NB4 (cell line): ENCODE measurements at regions not wholly inside any gene's neighbourhood (a gene's known extent, or its start where the extent isn't known, plus 50 kb on each side); places are given as distances from the start of the nearest gene placed in this dataset.
A peak's percentile ranks its signal among the peaks of the same experiment; 100 is the strongest.
"Not testable (repeated sequence)": the region's sequence is repeated elsewhere in the genome, so short reads cannot be mapped to it uniquely, and the experiment has no call there.

ENCODE experiments used
- DNase-seq: peaks from one replicate; pipeline ENCODE4 v3.0.0; 2010; ENCODE audit warnings: low read depth
- H3K4me3 ChIP-seq: one replicate; pipeline ENCODE4 v1.5.1; 2011; ENCODE audit warnings: mild to moderate bottlenecking, low read depth, low read length, moderate library complexity
- MYC ChIP-seq: IDR thresholded peaks from 2 replicates; pipeline ENCODE4 v1.6.1; 2011; ENCODE audit warnings: low read depth, low read length
- POLR2A ChIP-seq: IDR thresholded peaks from 2 replicates; pipeline ENCODE4 v1.6.1; 2011; ENCODE audit warnings: mild to moderate bottlenecking; ENCODE audit not compliant: insufficient read length; ENCODE audit errors: extremely low read depth
- TF ChIP-seq, protein P1 (sequence below): IDR thresholded peaks from one replicate; pipeline ENCODE4 v1.5.1; 2012; ENCODE audit warnings: low read depth, low read length
- TF ChIP-seq, protein P2 (sequence below): IDR thresholded peaks from 2 replicates; pipeline ENCODE4 v1.6.1; 2011; ENCODE audit warnings: low read depth, low read length

DNA sequence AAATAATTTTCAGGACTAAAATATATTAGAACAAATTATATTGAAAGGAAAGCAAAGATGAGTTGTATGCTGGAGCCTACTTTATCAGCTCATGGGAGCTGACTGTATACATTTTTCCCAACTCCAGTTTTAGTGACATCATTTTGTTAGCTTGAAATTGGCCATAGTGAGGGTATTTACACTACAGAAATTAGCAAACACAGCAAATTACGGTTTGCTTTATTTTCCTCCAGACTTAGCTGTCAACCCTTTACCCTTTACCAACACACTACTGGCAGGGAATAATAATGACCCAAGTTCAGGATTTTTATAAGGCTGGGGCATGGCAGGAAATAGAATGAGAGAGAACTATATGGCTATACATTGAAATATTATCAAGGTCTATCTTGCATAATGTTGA lies 120.3 kb upstream of the PRSS1 start:
- no peak for DNase-seq
- no peak overlapping the region for H3K4me3 ChIP-seq
- TF ChIP-seq, protein P1, sequence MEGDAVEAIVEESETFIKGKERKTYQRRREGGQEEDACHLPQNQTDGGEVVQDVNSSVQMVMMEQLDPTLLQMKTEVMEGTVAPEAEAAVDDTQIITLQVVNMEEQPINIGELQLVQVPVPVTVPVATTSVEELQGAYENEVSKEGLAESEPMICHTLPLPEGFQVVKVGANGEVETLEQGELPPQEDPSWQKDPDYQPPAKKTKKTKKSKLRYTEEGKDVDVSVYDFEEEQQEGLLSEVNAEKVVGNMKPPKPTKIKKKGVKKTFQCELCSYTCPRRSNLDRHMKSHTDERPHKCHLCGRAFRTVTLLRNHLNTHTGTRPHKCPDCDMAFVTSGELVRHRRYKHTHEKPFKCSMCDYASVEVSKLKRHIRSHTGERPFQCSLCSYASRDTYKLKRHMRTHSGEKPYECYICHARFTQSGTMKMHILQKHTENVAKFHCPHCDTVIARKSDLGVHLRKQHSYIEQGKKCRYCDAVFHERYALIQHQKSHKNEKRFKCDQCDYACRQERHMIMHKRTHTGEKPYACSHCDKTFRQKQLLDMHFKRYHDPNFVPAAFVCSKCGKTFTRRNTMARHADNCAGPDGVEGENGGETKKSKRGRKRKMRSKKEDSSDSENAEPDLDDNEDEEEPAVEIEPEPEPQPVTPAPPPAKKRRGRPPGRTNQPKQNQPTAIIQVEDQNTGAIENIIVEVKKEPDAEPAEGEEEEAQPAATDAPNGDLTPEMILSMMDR = no peak
- TF ChIP-seq MYC (no peak), POLR2A (no peak)
- TF ChIP-seq, protein P2, sequence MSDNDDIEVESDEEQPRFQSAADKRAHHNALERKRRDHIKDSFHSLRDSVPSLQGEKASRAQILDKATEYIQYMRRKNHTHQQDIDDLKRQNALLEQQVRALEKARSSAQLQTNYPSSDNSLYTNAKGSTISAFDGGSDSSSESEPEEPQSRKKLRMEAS = no peak

DNA sequence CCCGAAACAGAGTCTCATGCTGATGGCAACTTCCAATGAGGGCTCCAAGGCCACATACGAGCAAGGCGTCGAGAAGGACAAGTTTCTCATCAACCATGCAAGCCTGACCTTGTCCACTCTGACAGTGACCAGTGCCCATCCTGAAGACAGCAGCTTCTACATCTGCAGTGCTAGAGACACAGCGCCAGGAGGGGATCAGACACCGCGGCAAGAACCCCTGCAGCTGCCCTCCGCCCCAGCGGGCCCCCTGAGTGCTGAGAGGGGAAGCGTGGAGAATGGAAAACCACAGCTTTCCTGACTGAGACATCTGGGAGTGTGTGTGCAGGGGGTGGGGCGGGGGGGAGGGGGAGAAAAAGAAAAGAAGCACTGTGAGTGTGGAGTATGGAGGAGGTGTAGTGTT lies 122.0 kb upstream of the PRSS1 start:
- DNase-seq, H3K4me3 ChIP-seq: not testable (repeated sequence)

DNA sequence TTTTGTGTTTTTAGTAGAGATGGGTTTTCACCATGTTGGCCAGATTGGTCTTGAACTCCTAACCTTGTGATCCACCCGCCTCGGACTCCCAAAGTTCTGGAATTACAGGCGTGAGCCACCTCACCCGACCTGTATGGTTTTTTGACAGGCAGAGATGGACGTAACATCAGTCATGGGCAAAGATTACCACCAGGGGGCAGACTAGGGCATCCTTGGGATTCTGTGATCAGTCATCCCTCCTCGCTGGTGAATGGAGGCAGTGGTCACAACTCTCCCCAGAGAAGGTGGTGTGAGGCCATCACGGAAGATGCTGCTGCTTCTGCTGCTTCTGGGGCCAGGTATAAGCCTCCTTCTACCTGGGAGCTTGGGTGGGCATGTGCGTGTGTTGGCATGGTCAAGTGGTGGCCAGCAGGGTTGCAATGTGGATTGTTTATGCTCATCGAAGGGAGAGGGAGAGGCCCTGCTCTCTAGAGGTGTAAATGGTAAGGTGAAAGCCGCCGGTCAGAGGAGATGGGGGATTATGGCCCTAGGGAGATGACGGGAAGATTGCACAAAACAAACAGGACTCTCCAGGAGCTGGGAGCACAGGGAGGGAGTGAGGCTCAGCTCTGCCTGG lies 122.7 kb upstream of the PRSS1 start:
- TF ChIP-seq POLR2A (no peak), MYC (no peak)
- TF ChIP-seq, protein P2 = no peak
- TF ChIP-seq, protein P1 = peak; percentile 84
- H3K4me3 ChIP-seq = no peak overlapping the region
- DNase-seq = peak; percentile 65

GRCh38 chr7:142625216-142625615 lies 124.1 kb upstream of the PRSS1 start:
- DNase-seq, H3K4me3 ChIP-seq: not testable (repeated sequence)

- no peak for DNase-seq
- no peak for TF ChIP-seq POLR2A
- TF ChIP-seq, protein P1 = no peak
- no peak for TF ChIP-seq MYC
- TF ChIP-seq, protein P2 = no peak
- H3K4me3 ChIP-seq = no peak overlapping the region
These were observed 128.9 kb upstream of the PRSS1 start for GRCh38 chr7:142620402-142620801.

- H3K4me3 ChIP-seq = no peak overlapping the region
- DNase-seq = no peak
- TF ChIP-seq MYC (no peak), POLR2A (no peak)
- TF ChIP-seq, protein P1 = no peak
- TF ChIP-seq, protein P2 = no peak
These were observed 130.5 kb upstream of the PRSS1 start for GRCh38 chr7:142618655-142619351.

DNA sequence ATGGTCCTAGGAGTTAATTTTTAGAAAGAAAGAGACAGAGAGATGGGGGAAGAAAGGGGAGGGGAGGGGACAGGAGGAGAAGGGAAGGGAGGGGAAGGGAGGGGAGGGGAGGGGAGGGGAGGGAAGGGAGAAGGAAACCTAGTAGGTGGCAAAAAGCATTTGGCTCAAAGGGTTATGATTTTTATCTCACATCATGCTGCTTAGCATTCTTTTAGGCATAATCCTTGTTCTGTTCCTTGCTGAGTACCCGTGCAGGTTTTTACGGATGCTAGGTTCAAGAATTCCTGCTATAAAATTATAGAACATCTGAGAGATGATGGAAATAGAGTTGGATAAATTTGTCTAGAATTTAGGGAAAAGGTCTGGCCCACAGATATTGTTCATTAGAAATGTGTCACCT lies 132.4 kb upstream of the PRSS1 start:
- no peak for DNase-seq
- no peak overlapping the region for H3K4me3 ChIP-seq
- TF ChIP-seq MYC (no peak), POLR2A (no peak)
- TF ChIP-seq, protein P1 = no peak
- TF ChIP-seq, protein P2 = no peak
